ENCODE measurements at regions not wholly inside any gene's neighbourhood (a gene's known extent, or its start where the extent isn't known, plus 50 kb on each side); places are given as distances from the start of the nearest gene placed in this dataset.
"Not testable (repeated sequence)": the region's sequence is repeated elsewhere in the genome, so short reads cannot be mapped to it uniquely, and the experiment has no call there.

DNA sequence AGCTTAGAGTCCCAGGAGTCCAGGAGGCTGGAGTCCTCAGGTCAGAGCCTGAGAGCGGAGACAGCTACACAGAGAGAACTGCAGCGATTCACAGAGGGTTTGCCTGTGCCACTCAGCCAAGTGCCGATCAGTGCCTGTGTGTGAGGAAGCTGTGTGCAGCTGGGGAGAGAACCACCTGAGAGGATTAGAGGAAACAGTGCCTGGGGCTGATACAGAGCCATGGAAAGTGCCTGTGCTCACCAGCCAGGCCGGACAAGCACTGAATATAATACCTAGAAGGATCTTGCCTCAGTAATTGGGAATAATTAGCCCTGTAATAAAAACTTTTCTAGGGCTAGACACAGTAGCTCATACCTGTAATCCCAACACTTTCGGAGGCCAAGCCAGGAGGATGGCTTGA is 134.7 kb downstream of the ARHGAP11B start:
- H3K27me3 ChIP-seq (ENCODE audit: control insufficient read depth, insufficient read depth, low read length, poor library complexity, severe bottlenecking); H3K4me1 ChIP-seq (ENCODE audit: control insufficient read depth, insufficient read depth, low read length): not testable (repeated sequence)
- WGBS, 2 experiments, result 91 to 94% methylated on average over 4 to 5 of the region's 5 CpGs

DNA sequence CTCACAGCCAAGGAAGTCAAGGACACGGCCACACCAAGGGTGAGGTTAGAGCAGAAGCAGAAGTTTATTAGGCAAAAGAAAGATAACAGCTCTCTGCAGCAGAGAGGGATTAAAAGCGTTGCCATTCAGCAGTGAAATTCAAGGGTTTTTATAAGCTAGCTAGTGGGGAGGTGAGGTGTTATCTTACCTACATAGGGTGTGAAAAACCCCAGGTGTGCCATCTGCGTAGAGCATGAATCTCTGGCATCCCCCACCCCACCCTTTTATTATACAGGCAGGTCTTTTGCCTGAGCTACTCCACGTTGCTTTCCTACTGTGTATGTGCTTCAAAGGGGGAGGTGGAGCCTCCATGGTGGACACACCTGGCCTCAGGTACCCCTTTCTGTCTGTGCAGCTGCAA is 135.4 kb downstream of the ARHGAP11B start:
- not testable (repeated sequence) for H3K36me3 ChIP-seq (ENCODE audit: control insufficient read depth, insufficient read depth, low read length); H3K9me3 ChIP-seq (ENCODE audit: control insufficient read depth, low read length); H3K4me3 ChIP-seq (ENCODE audit: insufficient read depth, low read depth, low read length); H3K27me3 ChIP-seq (ENCODE audit: control insufficient read depth, insufficient read depth, low read length, poor library complexity, severe bottlenecking); H3K27ac ChIP-seq (ENCODE audit: insufficient read depth, low read depth, low read length, poor library complexity, severe bottlenecking); H3K4me1 ChIP-seq (ENCODE audit: control insufficient read depth, insufficient read depth, low read length)
- 81 to 96% methylated on average over 2 of the region's 4 CpGs for WGBS, 2 experiments

More for the DNA sequence above, 134.7 kb downstream of the ARHGAP11B start:
- H3K9me3 ChIP-seq (ENCODE audit: control insufficient read depth, low read length); H3K27ac ChIP-seq (ENCODE audit: insufficient read depth, low read depth, low read length, poor library complexity, severe bottlenecking); H3K36me3 ChIP-seq (ENCODE audit: control insufficient read depth, insufficient read depth, low read length); H3K4me3 ChIP-seq (ENCODE audit: insufficient read depth, low read depth, low read length): not testable (repeated sequence)

DNA sequence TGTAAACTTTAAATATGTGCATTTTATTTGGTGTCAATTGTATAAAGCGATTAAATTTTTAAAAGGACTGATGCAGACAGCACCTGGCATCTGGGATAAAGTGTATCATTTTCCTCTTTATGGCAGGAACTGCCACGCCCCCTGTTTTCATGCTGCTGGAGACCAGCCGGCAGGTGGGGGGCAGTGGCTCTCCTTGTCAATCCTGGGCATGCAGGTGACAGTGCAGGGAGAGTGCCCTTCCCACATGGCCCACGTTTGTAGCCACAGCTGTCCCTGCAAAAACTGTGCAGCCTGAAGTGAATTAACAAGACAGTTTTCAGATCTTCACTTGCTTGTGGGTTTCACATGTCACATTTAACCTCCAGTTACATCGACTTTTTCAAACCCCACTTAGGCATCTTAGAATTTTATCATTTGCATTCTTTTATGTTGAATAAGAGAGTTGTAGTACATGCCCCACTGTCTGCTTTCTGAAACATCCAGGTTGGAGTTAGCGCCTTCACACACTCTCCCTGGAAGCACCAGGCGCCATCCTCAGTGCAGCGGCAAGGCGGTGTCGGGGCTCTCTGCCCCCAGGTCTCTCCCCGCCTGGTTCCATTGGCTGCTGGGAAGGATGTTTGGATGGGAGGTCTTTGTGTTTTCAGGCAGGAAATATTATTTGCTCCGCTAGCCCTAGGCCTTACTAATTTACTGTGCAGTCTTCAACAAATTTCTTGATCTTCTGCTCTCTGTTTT is 134.2 kb upstream of the FAN1 start:
- 95 to 96% methylated on average over 11 of the region's 12 CpGs for WGBS, 2 experiments
- not testable (repeated sequence) for H3K27me3 ChIP-seq (ENCODE audit: control insufficient read depth, insufficient read depth, low read length, poor library complexity, severe bottlenecking); H3K9me3 ChIP-seq (ENCODE audit: control insufficient read depth, low read length); H3K36me3 ChIP-seq (ENCODE audit: control insufficient read depth, insufficient read depth, low read length); H3K4me1 ChIP-seq (ENCODE audit: control insufficient read depth, insufficient read depth, low read length); H3K4me3 ChIP-seq (ENCODE audit: insufficient read depth, low read depth, low read length); H3K27ac ChIP-seq (ENCODE audit: insufficient read depth, low read depth, low read length, poor library complexity, severe bottlenecking)

DNA sequence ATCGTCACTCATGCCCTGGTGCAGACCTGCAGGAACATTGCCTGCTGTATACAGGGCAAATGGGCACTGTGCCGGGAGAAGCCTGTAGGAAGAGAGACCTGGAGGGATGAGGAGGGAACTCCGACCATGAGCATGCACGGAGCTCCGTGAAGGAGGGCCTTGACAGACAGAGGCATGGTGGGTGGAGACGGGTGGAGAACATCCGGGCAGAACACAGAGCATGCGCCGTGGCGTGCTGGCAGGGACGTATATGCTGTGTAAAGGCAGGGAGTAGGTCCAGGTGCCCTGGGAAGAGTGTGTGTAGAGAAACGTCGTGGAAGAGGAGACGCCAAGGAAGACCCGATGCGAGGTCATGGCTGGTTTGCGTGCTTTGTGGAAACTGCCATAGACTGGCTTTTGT is 133.0 kb upstream of the FAN1 start:
- peaks cover 4% of the 10 kb centered on the region for H3K36me3 ChIP-seq (ENCODE audit: control insufficient read depth, insufficient read depth, low read length)
- H3K4me1 ChIP-seq (ENCODE audit: control insufficient read depth, insufficient read depth, low read length), result no peaks in the 10 kb centered on the region
- no peak overlapping the region for H3K27ac ChIP-seq (ENCODE audit: insufficient read depth, low read depth, low read length, poor library complexity, severe bottlenecking)
- no peak overlapping the region for H3K4me3 ChIP-seq (ENCODE audit: insufficient read depth, low read depth, low read length)
- H3K9me3 ChIP-seq (ENCODE audit: control insufficient read depth, low read length), result no peaks in the 10 kb centered on the region
- 97% methylated on average over 17 of the region's 17 CpGs for WGBS, 2 experiments
- H3K27me3 ChIP-seq (ENCODE audit: control insufficient read depth, insufficient read depth, low read length, poor library complexity, severe bottlenecking), result no peaks in the 10 kb centered on the region

DNA sequence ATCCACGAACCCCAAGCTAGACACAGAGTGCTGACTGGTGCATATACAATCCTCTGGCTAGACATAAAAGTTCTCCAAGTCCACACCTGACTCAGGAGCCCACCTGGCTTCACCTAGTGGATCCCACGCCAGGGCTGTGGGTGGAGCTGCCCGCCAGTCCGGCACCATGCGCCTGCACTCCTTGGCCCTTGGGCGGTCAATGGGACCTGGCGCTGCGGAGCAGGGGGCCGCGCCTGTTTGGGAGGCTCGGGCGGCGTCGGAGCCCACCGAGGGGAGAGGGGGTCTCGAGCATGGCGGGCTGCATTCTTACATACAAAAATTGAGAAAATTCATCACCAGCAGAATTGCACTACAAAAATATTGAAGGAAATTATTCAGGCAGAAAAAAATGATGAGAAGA is 120.7 kb upstream of the FAN1 start:
- no peaks in the 10 kb centered on the region for H3K36me3 ChIP-seq (ENCODE audit: control insufficient read depth, insufficient read depth, low read length)
- WGBS, 2 experiments, result 94 to 96% methylated on average over 15 to 16 of the region's 17 CpGs

DNA sequence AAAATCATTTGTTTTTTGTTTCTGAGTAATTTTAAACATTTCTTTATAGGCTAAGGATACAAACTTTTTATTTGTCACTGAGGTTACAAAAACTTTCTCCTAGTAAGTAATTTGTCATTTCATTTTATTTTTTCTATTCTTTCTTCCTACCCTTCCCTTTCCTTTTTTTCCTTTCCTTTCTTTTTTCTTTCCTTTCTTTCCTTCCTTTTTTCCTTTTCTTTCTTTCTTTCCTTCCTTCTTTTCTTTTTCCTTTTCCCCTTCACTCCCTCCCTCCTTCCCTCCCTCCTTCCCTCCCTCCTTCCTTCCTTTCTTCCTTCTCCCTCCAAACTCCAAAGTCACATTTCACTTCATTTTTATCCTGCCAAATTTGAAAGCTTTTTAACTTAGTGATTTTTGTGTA is 115.1 kb upstream of the FAN1 start:
- H3K36me3 ChIP-seq (ENCODE audit: control insufficient read depth, insufficient read depth, low read length), result no peaks in the 10 kb centered on the region
- no peaks in the 10 kb centered on the region for H3K27me3 ChIP-seq (ENCODE audit: control insufficient read depth, insufficient read depth, low read length, poor library complexity, severe bottlenecking)
- no peaks in the 10 kb centered on the region for H3K4me1 ChIP-seq (ENCODE audit: control insufficient read depth, insufficient read depth, low read length)
- no peaks in the 10 kb centered on the region for H3K9me3 ChIP-seq (ENCODE audit: control insufficient read depth, low read length)
- no peak overlapping the region for H3K27ac ChIP-seq (ENCODE audit: insufficient read depth, low read depth, low read length, poor library complexity, severe bottlenecking)
- no peak overlapping the region for H3K4me3 ChIP-seq (ENCODE audit: insufficient read depth, low read depth, low read length)

More for the DNA sequence above, 120.7 kb upstream of the FAN1 start:
- Histone ChIP-seq H3K4me1 (ENCODE audit: control insufficient read depth, insufficient read depth, low read length) (no peaks in the 10 kb centered on the region), H3K4me3 (ENCODE audit: insufficient read depth, low read depth, low read length) (no peak overlapping the region), H3K9me3 (ENCODE audit: control insufficient read depth, low read length) (no peaks in the 10 kb centered on the region), H3K27me3 (ENCODE audit: control insufficient read depth, insufficient read depth, low read length, poor library complexity, severe bottlenecking) (no peaks in the 10 kb centered on the region), H3K27ac (ENCODE audit: insufficient read depth, low read depth, low read length, poor library complexity, severe bottlenecking) (no peak overlapping the region)

DNA sequence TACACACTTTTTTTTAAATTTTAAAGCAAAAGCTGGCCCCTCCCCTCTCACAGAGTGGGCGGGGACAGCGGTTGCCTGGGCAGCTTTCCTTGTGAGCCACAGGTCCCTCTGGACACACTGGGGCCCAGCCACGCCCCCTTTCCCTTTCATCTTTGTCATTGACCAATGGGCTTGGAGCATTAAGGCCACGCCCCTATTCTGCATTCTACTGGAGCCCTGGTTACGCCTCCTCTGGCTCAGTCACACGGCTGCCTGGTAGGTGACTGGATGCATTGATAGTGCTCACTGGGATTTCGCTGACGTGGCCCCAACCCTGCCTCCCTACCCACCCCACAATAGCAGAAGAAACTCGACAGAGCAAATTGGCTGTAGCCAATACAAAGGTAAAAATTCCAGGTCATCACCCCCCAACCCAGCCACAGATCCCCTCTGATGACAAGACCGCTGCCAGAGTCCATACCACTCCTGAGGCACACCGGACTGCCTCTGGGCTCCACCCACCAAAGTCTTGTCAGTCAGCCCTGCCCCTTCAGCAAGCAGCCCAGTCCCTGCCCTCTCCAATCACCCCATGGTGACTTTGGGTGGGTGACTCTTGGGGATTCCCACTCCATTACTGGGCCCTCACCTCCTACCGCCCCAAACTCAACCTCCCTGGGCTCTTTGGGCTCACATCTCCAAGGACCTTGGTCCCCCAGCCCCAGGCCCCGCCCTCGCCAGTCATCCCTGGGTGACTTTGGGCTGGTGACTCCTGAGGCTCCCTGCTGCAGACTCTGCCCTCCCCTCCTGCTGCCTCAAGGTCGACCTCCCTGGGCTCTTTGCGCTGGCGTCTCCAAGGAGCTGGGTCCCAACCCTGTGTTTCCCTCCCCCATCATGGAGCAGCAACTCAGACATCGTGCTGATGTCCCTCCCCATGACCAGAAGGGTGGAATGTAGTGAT is 112.2 kb upstream of the FAN1 start:
- H3K27ac ChIP-seq (ENCODE audit: insufficient read depth, low read depth, low read length, poor library complexity, severe bottlenecking), result no peak overlapping the region
- H3K9me3 ChIP-seq (ENCODE audit: control insufficient read depth, low read length), result no peaks in the 10 kb centered on the region
- H3K4me3 ChIP-seq (ENCODE audit: insufficient read depth, low read depth, low read length), result no peak overlapping the region
- no peaks in the 10 kb centered on the region for H3K27me3 ChIP-seq (ENCODE audit: control insufficient read depth, insufficient read depth, low read length, poor library complexity, severe bottlenecking)
- 93 to 95% methylated on average over 18 of the region's 18 CpGs for WGBS, 2 experiments
- no peaks in the 10 kb centered on the region for H3K36me3 ChIP-seq (ENCODE audit: control insufficient read depth, insufficient read depth, low read length)
- H3K4me1 ChIP-seq (ENCODE audit: control insufficient read depth, insufficient read depth, low read length), result no peaks in the 10 kb centered on the region

DNA sequence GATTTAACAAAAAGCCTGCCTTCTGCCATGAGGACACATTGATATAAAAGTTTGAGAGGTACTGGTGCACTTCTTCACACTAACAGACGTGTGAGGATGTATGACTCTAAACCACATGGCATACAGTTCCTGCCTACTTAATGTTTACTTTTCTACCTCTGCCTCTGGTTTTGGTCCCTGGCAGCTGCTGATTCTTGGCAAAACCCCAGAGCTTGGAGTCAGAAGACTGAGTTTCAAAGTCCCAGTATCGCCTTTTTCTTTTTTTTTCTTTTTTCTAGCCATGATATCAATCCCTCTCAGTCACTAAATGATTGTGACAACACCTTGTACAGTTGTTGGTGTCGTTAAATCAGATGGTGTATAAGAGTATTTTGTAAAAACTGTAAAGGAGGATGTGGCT is 110.9 kb upstream of the FAN1 start:
- H3K27ac ChIP-seq (ENCODE audit: insufficient read depth, low read depth, low read length, poor library complexity, severe bottlenecking); H3K9me3 ChIP-seq (ENCODE audit: control insufficient read depth, low read length): not testable (repeated sequence)
- 100% methylated on average over 1 of the region's 3 CpGs for WGBS, 2 experiments

DNA sequence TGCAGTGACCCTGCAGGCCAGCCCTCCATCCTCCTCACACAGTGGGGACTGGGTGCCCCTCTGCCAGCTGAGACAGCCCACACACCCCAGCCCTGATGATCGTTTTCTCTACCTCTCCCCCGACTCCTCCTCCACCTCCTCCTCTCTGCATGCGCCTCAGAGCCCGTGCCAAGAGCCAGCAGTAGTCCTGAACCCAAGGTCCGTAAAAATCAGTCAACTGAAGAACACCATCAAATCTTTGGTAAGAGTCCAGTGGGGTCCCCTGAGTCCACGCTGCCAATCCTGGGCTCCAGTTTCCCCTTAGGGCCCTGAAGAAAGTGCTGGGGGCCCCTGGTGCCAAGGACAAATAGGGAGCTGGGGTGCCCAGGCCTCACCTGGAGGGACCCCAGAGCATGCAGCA is 109.3 kb upstream of the FAN1 start:
- WGBS, 2 experiments, result 90 to 92% methylated on average over 6 of the region's 6 CpGs
- Histone ChIP-seq H3K27me3 (ENCODE audit: control insufficient read depth, insufficient read depth, low read length, poor library complexity, severe bottlenecking) (no peaks in the 10 kb centered on the region), H3K36me3 (ENCODE audit: control insufficient read depth, insufficient read depth, low read length) (no peaks in the 10 kb centered on the region), H3K4me3 (ENCODE audit: insufficient read depth, low read depth, low read length) (no peak overlapping the region), H3K4me1 (ENCODE audit: control insufficient read depth, insufficient read depth, low read length) (no peaks in the 10 kb centered on the region), H3K9me3 (ENCODE audit: control insufficient read depth, low read length) (no peaks in the 10 kb centered on the region), H3K27ac (ENCODE audit: insufficient read depth, low read depth, low read length, poor library complexity, severe bottlenecking) (no peak overlapping the region)

More for the DNA sequence above, 110.9 kb upstream of the FAN1 start:
- not testable (repeated sequence) for H3K4me1 ChIP-seq (ENCODE audit: control insufficient read depth, insufficient read depth, low read length); H3K27me3 ChIP-seq (ENCODE audit: control insufficient read depth, insufficient read depth, low read length, poor library complexity, severe bottlenecking); H3K4me3 ChIP-seq (ENCODE audit: insufficient read depth, low read depth, low read length); H3K36me3 ChIP-seq (ENCODE audit: control insufficient read depth, insufficient read depth, low read length)

DNA sequence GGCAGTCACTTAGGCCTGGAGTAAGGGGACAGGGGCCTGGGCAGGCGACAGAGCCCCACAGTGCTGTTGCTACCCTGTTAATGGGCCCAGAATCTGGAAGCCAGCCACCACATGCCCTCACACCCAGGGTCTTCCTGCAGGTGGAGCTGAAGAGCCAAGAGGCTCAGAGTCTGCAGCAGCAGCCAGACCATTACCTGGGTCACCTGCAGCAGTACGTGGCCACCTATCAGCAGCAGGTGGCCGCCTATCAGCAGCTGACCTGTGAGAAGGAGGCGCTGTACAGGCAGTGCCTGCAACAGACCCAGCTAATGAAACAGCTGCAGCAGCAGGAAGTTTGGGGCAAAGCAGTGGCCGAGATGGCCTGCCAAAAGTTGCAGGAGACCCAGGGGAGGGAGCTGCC is 104.2 kb upstream of the FAN1 start:
- not testable (repeated sequence) for H3K27ac ChIP-seq (ENCODE audit: insufficient read depth, low read depth, low read length, poor library complexity, severe bottlenecking); H3K4me1 ChIP-seq (ENCODE audit: control insufficient read depth, insufficient read depth, low read length); H3K4me3 ChIP-seq (ENCODE audit: insufficient read depth, low read depth, low read length); H3K27me3 ChIP-seq (ENCODE audit: control insufficient read depth, insufficient read depth, low read length, poor library complexity, severe bottlenecking); H3K36me3 ChIP-seq (ENCODE audit: control insufficient read depth, insufficient read depth, low read length); H3K9me3 ChIP-seq (ENCODE audit: control insufficient read depth, low read length)
- WGBS, 2 experiments, result 69 to 75% methylated on average over 5 of the region's 5 CpGs
